Nephron progenitor cell (in vitro differentiated cells): ENCODE measurements at regions not wholly inside any gene's neighbourhood (a gene's known extent, or its start where the extent isn't known, plus 50 kb on each side); places are given as distances from the start of the nearest gene placed in this dataset.

Experiments used
- DNase-seq: peaks from one replicate; pipeline ENCODE4 v3.0.0; 2021
- H3K27ac Mint-ChIP-seq: 2 replicates; pipeline ENCODE4 v1.8.0; 2021; ENCODE audit warnings: mild to moderate bottlenecking, moderate library complexity, mixed read lengths
- H3K27me3 Mint-ChIP-seq: 2 replicates; pipeline ENCODE4 v1.8.0; 2021; ENCODE audit warnings: mild to moderate bottlenecking, low read depth, mixed read lengths; ENCODE audit not compliant: poor library complexity
- H3K36me3 Mint-ChIP-seq: 2 replicates; pipeline ENCODE4 v1.8.0; 2021; ENCODE audit warnings: low read depth, mixed read lengths
- H3K4me1 Mint-ChIP-seq: 2 replicates; pipeline ENCODE4 v1.8.0; 2021; ENCODE audit warnings: mixed read lengths
- H3K4me3 Mint-ChIP-seq: 2 replicates; pipeline ENCODE4 v1.8.0; 2021; ENCODE audit warnings: mild to moderate bottlenecking, moderate library complexity, mixed read lengths
- H3K9me3 Mint-ChIP-seq: 2 replicates; pipeline ENCODE4 v1.8.0; 2021; ENCODE audit warnings: mild to moderate bottlenecking, moderate library complexity, mixed read lengths
- TF ChIP-seq, protein P1 (sequence below): fragments of 200-600 bp; sonication (generic); IDR thresholded peaks from 2 replicates; pipeline ENCODE4 v1.5.0; 2021; ENCODE audit warnings: antibody characterized with exemption

DNA sequence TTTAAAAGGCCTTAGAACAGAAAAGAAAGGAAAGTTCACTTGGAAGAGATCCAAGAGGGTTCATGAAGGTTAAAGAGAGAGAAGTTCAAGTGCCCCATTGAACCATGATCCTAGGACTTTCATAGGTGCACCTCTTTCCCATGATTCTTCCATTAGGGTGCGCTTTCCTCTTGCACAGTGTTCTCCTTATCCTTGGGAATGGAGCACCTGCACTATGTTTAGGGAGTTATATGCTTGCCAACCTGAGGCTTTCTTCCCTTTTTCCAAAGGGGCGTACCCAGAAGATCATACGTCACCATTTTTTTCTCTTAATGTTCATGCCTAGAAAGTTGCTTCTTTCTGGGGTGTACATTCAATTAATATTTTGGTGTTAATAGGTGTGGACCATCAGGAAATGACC lies 908.0 kb upstream of the SORCS1 start:
- Mint-ChIP-seq H3K27me3 (peaks cover 3% of the 10 kb centered on the region), H3K27ac (no peak overlapping the region), H3K4me3 (no peak overlapping the region), H3K4me1 (no peaks in the 10 kb centered on the region), H3K36me3 (no peaks in the 10 kb centered on the region), H3K9me3 (no peaks in the 10 kb centered on the region)
- no peak for DNase-seq
- TF ChIP-seq, protein P1, sequence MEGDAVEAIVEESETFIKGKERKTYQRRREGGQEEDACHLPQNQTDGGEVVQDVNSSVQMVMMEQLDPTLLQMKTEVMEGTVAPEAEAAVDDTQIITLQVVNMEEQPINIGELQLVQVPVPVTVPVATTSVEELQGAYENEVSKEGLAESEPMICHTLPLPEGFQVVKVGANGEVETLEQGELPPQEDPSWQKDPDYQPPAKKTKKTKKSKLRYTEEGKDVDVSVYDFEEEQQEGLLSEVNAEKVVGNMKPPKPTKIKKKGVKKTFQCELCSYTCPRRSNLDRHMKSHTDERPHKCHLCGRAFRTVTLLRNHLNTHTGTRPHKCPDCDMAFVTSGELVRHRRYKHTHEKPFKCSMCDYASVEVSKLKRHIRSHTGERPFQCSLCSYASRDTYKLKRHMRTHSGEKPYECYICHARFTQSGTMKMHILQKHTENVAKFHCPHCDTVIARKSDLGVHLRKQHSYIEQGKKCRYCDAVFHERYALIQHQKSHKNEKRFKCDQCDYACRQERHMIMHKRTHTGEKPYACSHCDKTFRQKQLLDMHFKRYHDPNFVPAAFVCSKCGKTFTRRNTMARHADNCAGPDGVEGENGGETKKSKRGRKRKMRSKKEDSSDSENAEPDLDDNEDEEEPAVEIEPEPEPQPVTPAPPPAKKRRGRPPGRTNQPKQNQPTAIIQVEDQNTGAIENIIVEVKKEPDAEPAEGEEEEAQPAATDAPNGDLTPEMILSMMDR: no peak

DNA sequence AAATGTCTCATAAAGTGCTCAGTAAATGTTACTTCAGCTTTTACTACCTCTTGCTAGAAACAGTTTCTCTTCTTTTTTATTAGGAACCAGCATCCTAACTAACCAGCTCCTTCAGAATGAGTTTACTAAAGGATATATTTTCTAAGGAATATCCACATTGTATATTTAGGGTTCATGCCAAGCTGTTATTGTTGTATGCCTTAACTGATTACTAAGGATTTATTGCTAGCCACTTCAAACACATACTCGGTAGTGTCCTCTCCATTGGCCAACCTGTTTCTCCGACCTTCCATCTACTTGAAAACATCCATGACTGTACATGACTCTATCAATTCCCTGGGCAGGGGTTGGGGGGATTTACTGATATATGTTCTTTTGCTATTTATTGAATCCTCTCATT lies 906.3 kb upstream of the SORCS1 start:
- no peak overlapping the region for H3K27ac Mint-ChIP-seq

GRCh38 chr10:108069096-108069495 lies 904.6 kb upstream of the SORCS1 start:
- Mint-ChIP-seq H3K27me3 (peaks cover 3% of the 10 kb centered on the region), H3K4me3 (no peak overlapping the region), H3K27ac (no peak overlapping the region), H3K4me1 (no peaks in the 10 kb centered on the region), H3K9me3 (no peaks in the 10 kb centered on the region), H3K36me3 (no peaks in the 10 kb centered on the region)
- TF ChIP-seq, protein P1: no peak
- no peak for DNase-seq

More for the DNA sequence above, 906.3 kb upstream of the SORCS1 start:
- Mint-ChIP-seq H3K4me3 (no peak overlapping the region), H3K36me3 (no peaks in the 10 kb centered on the region), H3K27me3 (peaks cover 3% of the 10 kb centered on the region), H3K9me3 (no peaks in the 10 kb centered on the region), H3K4me1 (no peaks in the 10 kb centered on the region)
- TF ChIP-seq, protein P1: no peak
- no peak for DNase-seq

- Mint-ChIP-seq H3K4me1 (no peaks in the 10 kb centered on the region), H3K4me3 (no peak overlapping the region), H3K27me3 (no peaks in the 10 kb centered on the region), H3K27ac (no peak overlapping the region), H3K9me3 (no peaks in the 10 kb centered on the region), H3K36me3 (no peaks in the 10 kb centered on the region)
- TF ChIP-seq, protein P1: no peak
- no peak for DNase-seq
Observed at GRCh38 chr10:108064746-108065260, 900.3 kb upstream of the SORCS1 start.

DNA sequence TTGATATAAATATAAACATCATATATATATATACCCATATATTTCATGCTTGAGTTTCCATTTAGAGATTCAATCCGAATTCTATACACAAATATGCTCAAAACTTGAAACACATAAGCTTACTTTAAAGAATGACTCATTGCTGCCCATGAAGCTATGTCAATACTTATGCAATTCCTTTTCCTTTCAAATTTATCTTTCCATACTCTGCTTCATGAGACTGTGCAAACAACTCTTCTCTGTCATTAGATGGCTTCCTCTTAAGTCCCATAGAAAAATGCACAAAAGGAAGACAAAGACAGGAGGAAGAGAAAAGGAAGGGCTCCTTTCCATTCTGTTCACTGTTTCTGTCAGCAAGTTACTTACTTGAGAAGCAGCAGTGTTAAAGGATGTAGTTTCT lies 895.7 kb upstream of the SORCS1 start:
- Mint-ChIP-seq H3K4me1 (no peaks in the 10 kb centered on the region), H3K9me3 (no peaks in the 10 kb centered on the region), H3K36me3 (no peaks in the 10 kb centered on the region), H3K27me3 (no peaks in the 10 kb centered on the region), H3K4me3 (no peak overlapping the region), H3K27ac (no peak overlapping the region)
- no peak for DNase-seq
- TF ChIP-seq, protein P1: no peak

DNA sequence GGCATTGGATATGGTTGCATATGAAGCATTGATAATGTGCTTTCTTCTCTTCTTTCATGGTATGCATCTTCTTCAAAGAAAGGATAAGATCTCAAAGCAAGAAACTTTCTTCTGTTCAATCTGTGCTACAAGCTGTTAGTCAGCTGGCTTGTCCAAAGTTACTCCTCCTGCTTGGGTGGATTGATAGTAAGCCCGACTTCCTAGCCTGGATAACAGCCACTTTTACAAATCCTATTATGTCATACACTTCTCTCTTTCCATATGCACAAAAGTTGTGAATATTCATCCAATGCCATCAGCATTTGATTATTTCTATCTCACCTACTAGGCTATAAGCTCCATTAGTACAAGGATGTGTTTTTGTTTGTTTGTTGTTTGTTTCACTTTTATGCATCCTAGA lies 891.0 kb upstream of the SORCS1 start:
- DNase-seq: no peak
- H3K27ac Mint-ChIP-seq: no peak overlapping the region
- H3K4me3 Mint-ChIP-seq: no peak overlapping the region
- H3K9me3 Mint-ChIP-seq: no peaks in the 10 kb centered on the region
- no peaks in the 10 kb centered on the region for H3K4me1 Mint-ChIP-seq
- no peaks in the 10 kb centered on the region for H3K27me3 Mint-ChIP-seq
- TF ChIP-seq, protein P1: no peak
- no peaks in the 10 kb centered on the region for H3K36me3 Mint-ChIP-seq
